GM19372 (cell line): ENCODE measurements at regions not wholly inside any gene's neighbourhood (a gene's known extent, or its start where the extent isn't known, plus 50 kb on each side); places are given as distances from the start of the nearest gene placed in this dataset.

ENCODE experiments used
- ATAC-seq: cut with Tn5 transposase; IDR thresholded peaks from one replicate; pipeline ENCODE4 v1.9.1; 2021; ENCODE audit warnings: mild to moderate bottlenecking, low read depth, moderate library complexity; ENCODE audit not compliant: unreplicated experiment

- no peak for ATAC-seq
These were observed 284.4 kb downstream of the ZNF536 start for GRCh38 chr19:30656520-30657100.

- ATAC-seq, result no peak
These were observed 281.6 kb downstream of the ZNF536 start for GRCh38 chr19:30653646-30654386.

- ATAC-seq, result no peak
These were observed 280.6 kb downstream of the ZNF536 start for GRCh38 chr19:30652751-30653150.

- no peak for ATAC-seq
These were observed 279.5 kb downstream of the ZNF536 start for GRCh38 chr19:30651691-30652090.

- no peak for ATAC-seq
These were observed 278.9 kb downstream of the ZNF536 start for GRCh38 chr19:30651066-30651465.

GRCh38 chr19:30649934-30650614 lies 277.9 kb downstream of the ZNF536 start:
- ATAC-seq, result no peak

- no peak for ATAC-seq
These were observed 277.0 kb downstream of the ZNF536 start for GRCh38 chr19:30648866-30649862.

- no peak for ATAC-seq
These were observed 275.9 kb downstream of the ZNF536 start for GRCh38 chr19:30647891-30648720.

GRCh38 chr19:30646806-30647205 lies 274.6 kb downstream of the ZNF536 start:
- no peak for ATAC-seq

GRCh38 chr19:30645946-30646577 lies 273.9 kb downstream of the ZNF536 start:
- no peak for ATAC-seq

- no peak for ATAC-seq
These were observed 268.2 kb downstream of the ZNF536 start for GRCh38 chr19:30640252-30640965.

- no peak for ATAC-seq
These were observed 266.7 kb downstream of the ZNF536 start for GRCh38 chr19:30638889-30639288.

- no peak for ATAC-seq
These were observed 265.7 kb downstream of the ZNF536 start for GRCh38 chr19:30637926-30638325.

GRCh38 chr19:30634996-30635975 lies 263.1 kb downstream of the ZNF536 start:
- ATAC-seq, result no peak

- ATAC-seq, result no peak
These were observed 262.1 kb downstream of the ZNF536 start for GRCh38 chr19:30634131-30634830.

GRCh38 chr19:30631033-30631370 lies 258.8 kb downstream of the ZNF536 start:
- ATAC-seq, result no peak
